Liver (tissue), 8 donors: ENCODE measurements at regions not wholly inside any gene's neighbourhood (a gene's known extent, or its start where the extent isn't known, plus 50 kb on each side); places are given as distances from the start of the nearest gene placed in this dataset.

Experiments used
- DNase-seq: peaks from one replicate; pipeline ENCODE4 v3.0.0-alpha.2; 2017; ENCODE audit warnings: low spot score
- H3K27ac ChIP-seq, 2 donors: one replicate each; pipeline ENCODE4 v1.7.0; 2013; ENCODE audit warnings: inconsistent platforms in 2 of 2, low read length in 2 of 2, control low read depth in 1 of 2, low read depth in 1 of 2, mild to moderate bottlenecking in 1 of 2
- H3K27me3 ChIP-seq, 4 donors: one replicate each; pipeline versions ENCODE4 v1.6.1 to v1.7.0; 2013; ENCODE audit warnings: low read length in 3 of 4, inconsistent platforms in 1 of 4, mild to moderate bottlenecking in 1 of 4, moderate library complexity in 1 of 4; ENCODE audit not compliant: control insufficient read depth in 4 of 4, insufficient read depth in 4 of 4
- H3K36me3 ChIP-seq, 4 donors: one replicate each; pipeline versions ENCODE4 v1.6.1 to v1.7.0; 2013; ENCODE audit warnings: low read length in 3 of 4, mild to moderate bottlenecking in 3 of 4, low read depth in 1 of 4, moderate library complexity in 1 of 4; ENCODE audit not compliant: control insufficient read depth in 4 of 4, insufficient read depth in 3 of 4
- H3K4me1 ChIP-seq, 4 donors: one replicate each; pipeline versions ENCODE4 v1.6.1 to v1.7.0; 2013; ENCODE audit warnings: low read length in 3 of 4, mild to moderate bottlenecking in 3 of 4, moderate library complexity in 1 of 4; ENCODE audit not compliant: control insufficient read depth in 4 of 4, insufficient read depth in 4 of 4
- H3K4me3 ChIP-seq, 3 donors: one replicate each; pipeline versions ENCODE4 v1.6.1 to v1.7.0; 2013; ENCODE audit warnings: low read length in 3 of 3, control low read depth in 1 of 3, low read depth in 1 of 3, mild to moderate bottlenecking in 1 of 3
- H3K9ac ChIP-seq, 2 donors: one replicate each; pipeline ENCODE4 v1.7.0; 2013; ENCODE audit warnings: low read length in 2 of 2, mild to moderate bottlenecking in 2 of 2, moderate library complexity in 2 of 2, control low read depth in 1 of 2, low read depth in 1 of 2
- H3K9me3 ChIP-seq, 4 donors: one replicate each; pipeline versions ENCODE4 v1.6.1 to v1.7.0; 2013; ENCODE audit warnings: low read length in 3 of 4; ENCODE audit not compliant: control insufficient read depth in 4 of 4
- EGR1 ChIP-seq, 2 donors: IDR thresholded peaks; 2 replicates each; pipeline ENCODE4 v1.6.1; 2016 to 2018; ENCODE audit warnings: antibody characterized with exemption in 2 of 2, low read depth in 2 of 2
- FOXA1 ChIP-seq: IDR thresholded peaks from 2 replicates; pipeline ENCODE4 v1.6.1; 2016; ENCODE audit warnings: antibody characterized with exemption
- GABPA ChIP-seq, 2 donors: IDR thresholded peaks in 1 of 2; conservative IDR thresholded peaks in 1 of 2; 2 replicates each; pipeline ENCODE4 v1.6.1; 2016; ENCODE audit warnings: antibody characterized with exemption in 2 of 2, mild to moderate bottlenecking in 1 of 2, moderate library complexity in 1 of 2
- HNF4A ChIP-seq, 2 donors: conservative IDR thresholded peaks; 2 replicates each; pipeline ENCODE4 v1.6.1; 2016; ENCODE audit warnings: antibody characterized with exemption in 2 of 2, mild to moderate bottlenecking in 2 of 2
- HNF4G ChIP-seq: IDR thresholded peaks from 2 replicates; pipeline ENCODE4 v1.6.1; 2016; ENCODE audit warnings: antibody characterized with exemption
- JUND ChIP-seq, 2 donors: IDR thresholded peaks; 2 replicates each; pipeline ENCODE4 v1.6.1; 2016; ENCODE audit warnings: antibody characterized with exemption in 2 of 2
- NR2F2 ChIP-seq: IDR thresholded peaks from 2 replicates; pipeline ENCODE4 v1.6.1; 2016; ENCODE audit warnings: antibody characterized with exemption
- RAD21 ChIP-seq, 2 donors: IDR thresholded peaks; 2 replicates each; pipeline ENCODE4 v1.6.1; 2016; ENCODE audit warnings: antibody characterized with exemption in 2 of 2, mild to moderate bottlenecking in 2 of 2
- REST ChIP-seq: IDR thresholded peaks from 2 replicates; pipeline ENCODE4 v1.6.1; 2016; ENCODE audit warnings: antibody characterized with exemption, mild to moderate bottlenecking
- RXRA ChIP-seq, 2 donors: IDR thresholded peaks; 2 replicates each; pipeline ENCODE4 v1.6.1; 2017 to 2018; ENCODE audit warnings: antibody characterized with exemption in 2 of 2, mild to moderate bottlenecking in 1 of 2
- SP1 ChIP-seq: IDR thresholded peaks from 2 replicates; pipeline ENCODE4 v1.6.1; 2018; ENCODE audit warnings: antibody characterized with exemption, mild to moderate bottlenecking
- TAF1 ChIP-seq: conservative IDR thresholded peaks from 2 replicates; pipeline ENCODE4 v1.6.1; 2016; ENCODE audit warnings: antibody characterized with exemption, mild to moderate bottlenecking
- YY1 ChIP-seq: IDR thresholded peaks from 2 replicates; pipeline ENCODE4 v1.6.1; 2016; ENCODE audit warnings: antibody characterized with exemption, mild to moderate bottlenecking
- WGBS: extraction: QIAGEN DNeasy Blood & Tissue Kit; methylation state at CpG from one replicate; pipeline ENCODE4 v1.1.7; 2013; 5-methylcytosine and 5-hydroxymethylcytosine counted together
- TF ChIP-seq, protein P1 (sequence below): IDR thresholded peaks from 2 replicates; pipeline ENCODE4 v1.6.1; 2016; ENCODE audit warnings: antibody characterized with exemption
- TF ChIP-seq, protein P2 (sequence below): IDR thresholded peaks from 2 replicates; pipeline ENCODE4 v1.6.1; 2016; ENCODE audit warnings: antibody characterized with exemption
- TF ChIP-seq, protein P3 (sequence below): IDR thresholded peaks from 2 replicates; pipeline ENCODE4 v1.6.1; 2016; ENCODE audit warnings: antibody characterized with exemption
- TF ChIP-seq, protein P4 (sequence below): fragments of 150-350 bp; IDR thresholded peaks from 2 replicates; pipeline ENCODE4 v1.5.1; 2017; ENCODE audit warnings: improper control_type of control experiment, low read depth, low read length; ENCODE audit not compliant: missing input control
- donor health status: healthy.
- donor health status: healthy.
- donor health status: healthy.
- donor health status: healthy.
- donor health status: healthy.

DNA sequence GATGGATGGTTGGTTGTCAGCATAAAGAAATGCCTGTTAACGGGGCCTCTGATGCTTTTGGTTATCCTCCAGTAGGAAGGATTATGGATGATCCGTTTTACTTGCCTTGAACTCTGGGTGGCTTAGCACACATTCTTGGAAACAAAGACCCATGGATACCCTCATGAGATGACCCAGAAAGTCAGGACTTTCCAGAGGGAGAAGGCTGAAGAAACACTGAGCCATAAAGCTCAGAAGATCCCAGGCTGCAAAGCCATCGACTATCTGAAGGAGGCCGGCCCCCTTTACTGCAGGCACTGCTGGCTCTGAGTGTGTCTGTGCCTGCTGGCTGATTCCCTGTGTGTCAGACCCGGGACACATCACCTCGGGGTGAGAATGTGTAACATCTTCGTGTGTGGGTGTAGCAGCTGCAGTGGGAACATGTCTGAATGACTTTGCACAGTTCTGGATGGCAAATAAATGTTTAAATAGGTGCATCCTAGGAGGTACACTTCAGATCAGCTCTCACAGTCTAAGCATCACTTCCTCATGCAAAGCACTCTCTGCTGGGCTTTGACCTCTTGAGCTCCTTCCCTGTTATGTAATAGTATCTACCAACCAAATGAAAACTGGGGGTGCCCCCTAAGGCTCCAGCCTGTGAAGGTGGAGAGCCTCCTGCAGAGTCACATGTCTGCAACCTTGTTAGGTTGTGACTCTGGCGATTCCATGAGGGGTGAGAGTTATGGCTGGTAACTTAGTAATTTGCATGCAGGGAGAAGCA is 1084.9 kb downstream of the TBC1D22A start:
- no peak for DNase-seq
- Histone ChIP-seq H3K4me1 (no peaks in the 10 kb centered on the region), H3K36me3 (no peaks in the 10 kb centered on the region), H3K9me3 (no peaks in the 10 kb centered on the region), H3K27ac (no peak overlapping the region), H3K9ac (no peak overlapping the region), H3K4me3 (no peak overlapping the region), H3K27me3 (no peaks in the 10 kb centered on the region)
- TF ChIP-seq FOXA1 (no peak), REST (no peak), SP1 (no peak), GABPA (IDR thresholded peaks at IDR 0.05 in 1 of 2, conservative IDR thresholded peaks at IDR 0.05 in 1 of 2) (no peak), HNF4A (conservative IDR thresholded peaks at IDR 0.05) (no peak), NR2F2 (no peak), RXRA (IDR thresholded peaks at IDR 0.05) (no peak), RAD21 (IDR thresholded peaks at IDR 0.05) (no peak), EGR1 (IDR thresholded peaks at IDR 0.05; ENCODE audit: low read depth in 2 of 2) (no peak), TAF1 (no peak), HNF4G (no peak), YY1 (no peak), JUND (IDR thresholded peaks at IDR 0.05) (no peak)
- TF ChIP-seq, protein P1, sequence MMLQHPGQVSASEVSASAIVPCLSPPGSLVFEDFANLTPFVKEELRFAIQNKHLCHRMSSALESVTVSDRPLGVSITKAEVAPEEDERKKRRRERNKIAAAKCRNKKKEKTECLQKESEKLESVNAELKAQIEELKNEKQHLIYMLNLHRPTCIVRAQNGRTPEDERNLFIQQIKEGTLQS = no peak
- TF ChIP-seq, protein P2, sequence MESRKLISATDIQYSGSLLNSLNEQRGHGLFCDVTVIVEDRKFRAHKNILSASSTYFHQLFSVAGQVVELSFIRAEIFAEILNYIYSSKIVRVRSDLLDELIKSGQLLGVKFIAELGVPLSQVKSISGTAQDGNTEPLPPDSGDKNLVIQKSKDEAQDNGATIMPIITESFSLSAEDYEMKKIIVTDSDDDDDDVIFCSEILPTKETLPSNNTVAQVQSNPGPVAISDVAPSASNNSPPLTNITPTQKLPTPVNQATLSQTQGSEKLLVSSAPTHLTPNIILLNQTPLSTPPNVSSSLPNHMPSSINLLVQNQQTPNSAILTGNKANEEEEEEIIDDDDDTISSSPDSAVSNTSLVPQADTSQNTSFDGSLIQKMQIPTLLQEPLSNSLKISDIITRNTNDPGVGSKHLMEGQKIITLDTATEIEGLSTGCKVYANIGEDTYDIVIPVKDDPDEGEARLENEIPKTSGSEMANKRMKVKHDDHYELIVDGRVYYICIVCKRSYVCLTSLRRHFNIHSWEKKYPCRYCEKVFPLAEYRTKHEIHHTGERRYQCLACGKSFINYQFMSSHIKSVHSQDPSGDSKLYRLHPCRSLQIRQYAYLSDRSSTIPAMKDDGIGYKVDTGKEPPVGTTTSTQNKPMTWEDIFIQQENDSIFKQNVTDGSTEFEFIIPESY = no peak
- TF ChIP-seq, protein P3, sequence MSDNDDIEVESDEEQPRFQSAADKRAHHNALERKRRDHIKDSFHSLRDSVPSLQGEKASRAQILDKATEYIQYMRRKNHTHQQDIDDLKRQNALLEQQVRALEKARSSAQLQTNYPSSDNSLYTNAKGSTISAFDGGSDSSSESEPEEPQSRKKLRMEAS = no peak
- TF ChIP-seq, protein P4, sequence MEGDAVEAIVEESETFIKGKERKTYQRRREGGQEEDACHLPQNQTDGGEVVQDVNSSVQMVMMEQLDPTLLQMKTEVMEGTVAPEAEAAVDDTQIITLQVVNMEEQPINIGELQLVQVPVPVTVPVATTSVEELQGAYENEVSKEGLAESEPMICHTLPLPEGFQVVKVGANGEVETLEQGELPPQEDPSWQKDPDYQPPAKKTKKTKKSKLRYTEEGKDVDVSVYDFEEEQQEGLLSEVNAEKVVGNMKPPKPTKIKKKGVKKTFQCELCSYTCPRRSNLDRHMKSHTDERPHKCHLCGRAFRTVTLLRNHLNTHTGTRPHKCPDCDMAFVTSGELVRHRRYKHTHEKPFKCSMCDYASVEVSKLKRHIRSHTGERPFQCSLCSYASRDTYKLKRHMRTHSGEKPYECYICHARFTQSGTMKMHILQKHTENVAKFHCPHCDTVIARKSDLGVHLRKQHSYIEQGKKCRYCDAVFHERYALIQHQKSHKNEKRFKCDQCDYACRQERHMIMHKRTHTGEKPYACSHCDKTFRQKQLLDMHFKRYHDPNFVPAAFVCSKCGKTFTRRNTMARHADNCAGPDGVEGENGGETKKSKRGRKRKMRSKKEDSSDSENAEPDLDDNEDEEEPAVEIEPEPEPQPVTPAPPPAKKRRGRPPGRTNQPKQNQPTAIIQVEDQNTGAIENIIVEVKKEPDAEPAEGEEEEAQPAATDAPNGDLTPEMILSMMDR = no peak
- 63% methylated on average over 8 of the region's 8 CpGs for WGBS
